OCI-LY7 (cell line): ENCODE measurements at regions not wholly inside any gene's neighbourhood (a gene's known extent, or its start where the extent isn't known, plus 50 kb on each side); places are given as distances from the start of the nearest gene placed in this dataset.
A peak's percentile ranks its signal among the peaks of the same experiment; 100 is the strongest.

ENCODE experiments used
- BruUV-seq: library from RNA; stranded (reverse); fragments of 400-500 nt; replicated peaks from 2 replicates; lab custom pipeline; 2021; lab: Mats Ljungman, UMichigan
- CTCF ChIA-PET: fragments of 300-600 bp; sonication (Branson Sonifier 250); formaldehyde crosslinking; loops from one replicate; lab custom pipeline; 2022; ENCODE audit warnings: antibody characterized with exemption; ENCODE audit not compliant: unreplicated experiment; lab: Charles Lee
- POLR2A ChIA-PET: fragments of 300-600 bp; sonication (Branson Sonifier 250); formaldehyde crosslinking; loops from one replicate; lab custom pipeline; 2022; ENCODE audit warnings: antibody characterized with exemption; lab: Charles Lee
- DNase-seq: peaks from one replicate; pipeline ENCODE4 v3.0.0-alpha.2; 2015; ENCODE audit warnings: low spot score
- H2AFZ ChIP-seq: fragments of 200-600 bp; sonication (generic), shearing (Covaris generic); 2 replicates; pipeline ENCODE4 v1.6.1; 2014; ENCODE audit warnings: mild to moderate bottlenecking, antibody characterized with exemption, low read length, moderate library complexity
- H3K27ac ChIP-seq: fragments of 200-600 bp; sonication (generic); 2 replicates; pipeline ENCODE4 v1.5.1; 2014; ENCODE audit warnings: mixed run types, low read depth, mild to moderate bottlenecking, moderate library complexity, low read length, inconsistent platforms; ENCODE audit not compliant: poor library complexity, severe bottlenecking
- H3K36me3 ChIP-seq: fragments of 200-600 bp; sonication (generic); 2 replicates; pipeline ENCODE4 v1.6.1; 2014; ENCODE audit warnings: mild to moderate bottlenecking, antibody characterized with exemption, low read length, moderate library complexity, mixed read lengths; ENCODE audit not compliant: insufficient read depth
- H3K4me1 ChIP-seq: fragments of 200-600 bp; sonication (generic); 2 replicates; pipeline ENCODE4 v1.5.1; 2014; ENCODE audit warnings: mild to moderate bottlenecking, low read length; ENCODE audit not compliant: insufficient read depth, poor library complexity, severe bottlenecking
- H3K4me2 ChIP-seq: fragments of 200-600 bp; sonication (generic); 2 replicates; pipeline ENCODE4 v1.6.1; 2014; ENCODE audit warnings: mild to moderate bottlenecking, low read length
- H3K4me3 ChIP-seq: fragments of 200-600 bp; sonication (generic); 2 replicates; pipeline ENCODE4 v1.5.1; 2014; ENCODE audit warnings: mild to moderate bottlenecking, low read depth, low read length; ENCODE audit not compliant: poor library complexity, severe bottlenecking
- H3K79me2 ChIP-seq: fragments of 200-600 bp; sonication (generic); 2 replicates; pipeline ENCODE4 v1.6.1; 2016; ENCODE audit warnings: low read depth, mild to moderate bottlenecking, low read length, moderate library complexity, mixed read lengths; ENCODE audit not compliant: insufficient read depth
- H3K9me2 ChIP-seq: fragments of 200-600 bp; sonication (generic); 2 replicates; pipeline ENCODE4 v1.6.1; 2016; ENCODE audit warnings: mild to moderate bottlenecking, low read length, mixed read lengths; ENCODE audit not compliant: insufficient read depth
- H3K9me3 ChIP-seq: fragments of 200-600 bp; sonication (generic); 2 replicates; pipeline ENCODE4 v1.6.1; 2014; ENCODE audit warnings: mild to moderate bottlenecking, mixed run types, low read length, mixed read lengths
- H4K20me1 ChIP-seq: fragments of 200-600 bp; sonication (generic); 2 replicates; pipeline ENCODE4 v1.6.1; 2014; ENCODE audit warnings: mild to moderate bottlenecking, antibody characterized with exemption, low read length, moderate library complexity, mixed read lengths; ENCODE audit not compliant: insufficient read depth
- CTCF ChIP-seq: fragments of 200-600 bp; sonication (generic); conservative IDR thresholded peaks from 2 replicates; pipeline ENCODE4 v1.5.1; 2014; ENCODE audit warnings: mild to moderate bottlenecking, antibody characterized with exemption, low read length, moderate library complexity, mixed read lengths
- EZH2phosphoT487 ChIP-seq: fragments of 200-600 bp; sonication (generic); IDR thresholded peaks from 2 replicates; pipeline ENCODE4 v1.6.1; 2018; ENCODE audit warnings: low read depth, borderline replicate concordance, mild to moderate bottlenecking, mixed run types, antibody characterized with exemption, low read length, moderate library complexity, mixed read lengths
- intact Hi-C: fragments of 100-400 bp; cut with micrococcal nuclease; formaldehyde crosslinking; loops from one replicate; pipeline ENCODE4 v1.10.0; 2022; ENCODE audit not compliant: unreplicated experiment

- POLR2A ChIA-PET = no interaction called here
- BruUV-seq = no TSS peak
- Histone ChIP-seq H3K4me2 (no peak overlapping the region), H3K27ac (no peak overlapping the region), H3K9me2 (no peaks in the 10 kb centered on the region), H2AFZ (no peak overlapping the region), H3K4me3 (no peak overlapping the region), H3K9me3 (no peaks in the 10 kb centered on the region), H4K20me1 (no peaks in the 10 kb centered on the region), H3K79me2 (no peaks in the 10 kb centered on the region), H3K36me3 (no peaks in the 10 kb centered on the region), H3K4me1 (no peaks in the 10 kb centered on the region)
- intact Hi-C loops = no loop called here
- no peak for DNase-seq
- CTCF ChIA-PET = no interaction called here
- no peak for TF ChIP-seq EZH2phosphoT487
- TF ChIP-seq CTCF = no peak
Observed at GRCh38 chr12:114936148-114937079, 252.4 kb upstream of the TBX3 start.

- Histone ChIP-seq H3K9me3 (0 out of 2 replicates have a peak, but pooled peaks cover 5% of the 10 kb centered on the region), H3K4me3 (no peak overlapping the region), H4K20me1 (no peaks in the 10 kb centered on the region), H3K79me2 (no peaks in the 10 kb centered on the region), H2AFZ (no peak overlapping the region), H3K36me3 (no peaks in the 10 kb centered on the region), H3K27ac (no peak overlapping the region), H3K4me2 (no peak overlapping the region), H3K9me2 (no peaks in the 10 kb centered on the region), H3K4me1 (no peaks in the 10 kb centered on the region)
- ChIA-PET CTCF (no interaction called here), POLR2A (interaction anchor here (0.6 kb wide), 1 partner anchor 201 kb away, joined by 5 read pairs; no protein-coding TSS in a partner anchor)
- intact Hi-C loops = no loop called here
- peak; percentile 30 for DNase-seq
- BruUV-seq = no TSS peak
- peak; percentile 68 for TF ChIP-seq CTCF
- no peak for TF ChIP-seq EZH2phosphoT487
Observed at GRCh38 chr12:114935658-114936057, 251.7 kb upstream of the TBX3 start.
